GM12872 (cell line): ENCODE measurements at regions not wholly inside any gene's neighbourhood (a gene's known extent, or its start where the extent isn't known, plus 50 kb on each side); places are given as distances from the start of the nearest gene placed in this dataset.

Experiments used
- CTCF ChIP-seq: IDR thresholded peaks from 3 replicates; pipeline ENCODE4 v1.5.1; 2011; ENCODE audit warnings: low read depth, mild to moderate bottlenecking, low read length, moderate library complexity; ENCODE audit not compliant: insufficient read depth

- no peak for TF ChIP-seq CTCF
Observed at GRCh38 chrX:46226422-46226821, 318.8 kb downstream of the ZNF674 start.

GRCh38 chrX:46220822-46221221 lies 324.4 kb downstream of the ZNF674 start:
- TF ChIP-seq CTCF, result no peak

- TF ChIP-seq CTCF, result no peak
Observed at GRCh38 chrX:46218373-46218772, 326.8 kb downstream of the ZNF674 start.

GRCh38 chrX:46216406-46216805 lies 328.8 kb downstream of the ZNF674 start:
- no peak for TF ChIP-seq CTCF

- no peak for TF ChIP-seq CTCF
Observed at GRCh38 chrX:46211079-46211478, 334.1 kb downstream of the ZNF674 start.

- no peak for TF ChIP-seq CTCF
Observed at GRCh38 chrX:46209768-46210167, 335.5 kb downstream of the ZNF674 start.

GRCh38 chrX:46209037-46209436 lies 336.2 kb downstream of the ZNF674 start:
- TF ChIP-seq CTCF, result no peak
